DMS 273 (cell line): ENCODE measurements at regions not wholly inside any gene's neighbourhood (a gene's known extent, or its start where the extent isn't known, plus 50 kb on each side); places are given as distances from the start of the nearest gene placed in this dataset.
A peak's percentile ranks its signal among the peaks of the same experiment; 100 is the strongest.

Experiments
- DNase-seq: peaks from one replicate; lab custom pipeline; 2025; ENCODE audit not compliant: unreplicated experiment; lab: John Stamatoyannopoulos, UW

DNA sequence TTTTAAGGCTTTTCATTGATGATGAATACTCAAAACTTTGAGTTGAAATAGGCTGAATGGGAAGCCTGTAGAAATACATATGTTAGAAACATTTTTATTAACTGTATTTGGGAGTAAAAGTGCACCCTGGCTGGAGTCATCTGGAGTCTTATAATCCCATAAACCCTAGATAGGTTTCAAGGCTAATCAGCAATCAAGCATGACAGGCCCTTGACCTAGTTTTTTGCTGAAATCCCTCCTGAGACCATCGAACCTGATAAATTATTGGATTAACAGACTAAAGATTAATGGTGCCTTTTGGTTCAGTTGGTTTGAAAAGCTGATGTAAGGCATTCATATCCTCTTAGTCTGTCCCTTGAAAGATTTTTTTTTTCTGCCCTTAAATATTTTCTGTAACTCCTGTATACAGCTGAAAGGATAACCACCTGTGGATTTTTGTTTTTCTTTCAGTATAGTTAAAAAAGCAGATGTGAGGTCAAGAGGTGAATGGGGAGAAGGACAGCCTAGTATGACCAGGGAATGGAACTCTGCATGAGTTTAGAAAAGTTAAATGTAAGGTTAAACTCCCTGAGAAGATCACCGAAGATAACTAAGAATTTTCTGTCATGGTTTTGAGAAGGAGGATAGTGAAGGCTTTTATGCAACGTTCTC lies 69.4 kb upstream of the STXBP5L start:
- no peak for DNase-seq

DNA sequence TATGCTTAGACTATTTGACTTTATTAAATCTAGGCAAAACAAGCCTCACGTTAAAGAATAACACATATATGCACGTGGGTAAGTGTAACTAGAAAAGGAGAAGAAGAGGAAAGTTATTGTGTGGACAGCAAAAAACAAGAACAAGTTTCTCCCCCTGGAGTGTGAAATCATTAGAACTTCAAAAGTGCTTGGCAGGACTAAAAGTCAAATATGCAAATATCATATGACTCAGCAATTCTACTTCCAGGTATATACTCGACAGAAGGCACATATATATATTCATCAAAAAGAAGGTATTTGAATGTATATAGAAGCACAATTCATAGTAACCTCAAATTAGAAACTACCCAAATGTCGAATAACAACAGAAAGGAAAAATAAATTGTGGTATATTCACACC lies 68.9 kb upstream of the STXBP5L start:
- DNase-seq: peak; percentile 41

- DNase-seq: peak; percentile 35
Observed at GRCh38 chr3:120841264-120841663, 66.7 kb upstream of the STXBP5L start.

DNA sequence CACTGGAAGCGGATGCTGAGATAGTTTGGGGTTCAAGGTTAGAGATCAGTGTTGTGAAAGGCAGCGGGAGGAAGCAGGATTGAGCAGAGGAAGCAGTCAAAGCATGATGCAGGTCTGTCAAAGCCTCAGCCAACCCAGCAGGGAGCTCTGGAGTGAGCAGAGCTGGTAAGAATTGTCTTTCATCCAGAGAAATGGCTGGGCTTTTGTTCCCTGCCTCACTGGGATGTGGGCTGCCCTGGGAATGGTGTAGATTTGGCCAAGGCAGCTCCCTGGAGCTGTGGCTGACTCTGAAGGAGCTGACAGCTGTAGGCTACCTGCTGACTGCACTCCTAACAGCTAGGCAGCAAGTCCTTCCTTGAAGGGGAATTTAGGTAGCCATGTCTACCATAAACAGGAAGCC lies 61.9 kb upstream of the STXBP5L start:
- DNase-seq: peak; percentile 26

- DNase-seq: no peak
Observed at GRCh38 chr3:120848503-120848902, 59.5 kb upstream of the STXBP5L start.

GRCh38 chr3:120850381-120851295 lies 57.4 kb upstream of the STXBP5L start:
- peak; percentile 97 for DNase-seq

GRCh38 chr3:120852412-120852811 lies 55.6 kb upstream of the STXBP5L start:
- DNase-seq: no peak

- no peak for DNase-seq
Observed at GRCh38 chr3:120853416-120853815, 54.6 kb upstream of the STXBP5L start.

DNA sequence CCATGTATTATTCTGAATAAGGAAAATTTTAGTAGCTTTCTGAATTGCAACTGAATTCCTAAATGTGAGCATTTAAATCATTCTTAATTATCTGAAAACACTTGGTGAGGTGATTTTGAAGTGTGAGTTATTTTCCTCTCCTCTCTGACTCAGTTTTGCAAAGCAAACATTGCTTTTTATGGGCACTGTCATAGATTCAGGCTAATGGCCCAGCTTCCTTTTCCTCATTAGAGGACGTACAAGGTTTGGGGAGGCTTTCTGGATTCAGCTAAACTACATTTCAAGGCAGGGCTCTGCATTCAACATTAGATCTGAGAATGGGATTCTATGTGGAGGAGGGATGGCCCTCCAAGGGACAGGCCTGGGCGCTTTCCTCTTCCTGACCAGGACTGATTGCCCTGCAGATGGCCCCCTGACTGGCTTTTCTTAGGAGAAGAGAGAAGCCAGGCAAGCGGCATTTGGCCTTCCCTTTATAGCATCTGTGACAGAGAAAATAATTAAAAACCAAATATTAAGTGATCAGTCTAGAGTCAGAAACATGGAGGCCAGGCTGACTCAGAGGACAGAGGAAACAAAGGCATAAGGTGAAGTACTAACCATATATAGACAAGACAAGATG lies 53.0 kb upstream of the STXBP5L start:
- DNase-seq: peak; percentile 48

GRCh38 chr3:120855665-120856437 lies 52.2 kb upstream of the STXBP5L start:
- peak; percentile 92 for DNase-seq
